GM19372 (cell line): ENCODE measurements at regions not wholly inside any gene's neighbourhood (a gene's known extent, or its start where the extent isn't known, plus 50 kb on each side); places are given as distances from the start of the nearest gene placed in this dataset.

Experiments
- ATAC-seq: cut with Tn5 transposase; IDR thresholded peaks from one replicate; pipeline ENCODE4 v1.9.1; 2021; ENCODE audit warnings: mild to moderate bottlenecking, low read depth, moderate library complexity; ENCODE audit not compliant: unreplicated experiment

GRCh38 chr12:115412831-115413230 is 728.9 kb upstream of the TBX3 start:
- no peak for ATAC-seq

- ATAC-seq = no peak
These were observed 727.1 kb upstream of the TBX3 start for GRCh38 chr12:115411121-115411520.

GRCh38 chr12:115408642-115409041 is 724.7 kb upstream of the TBX3 start:
- no peak for ATAC-seq

GRCh38 chr12:115407723-115408122 is 723.7 kb upstream of the TBX3 start:
- ATAC-seq = no peak

GRCh38 chr12:115407036-115407435 is 723.1 kb upstream of the TBX3 start:
- ATAC-seq = no peak

- ATAC-seq = no peak
These were observed 721.5 kb upstream of the TBX3 start for GRCh38 chr12:115405471-115405860.

GRCh38 chr12:115404761-115405470 is 720.9 kb upstream of the TBX3 start:
- ATAC-seq = no peak

GRCh38 chr12:115403689-115404088 is 719.7 kb upstream of the TBX3 start:
- ATAC-seq = no peak

- no peak for ATAC-seq
These were observed 719.3 kb upstream of the TBX3 start for GRCh38 chr12:115403253-115403652.

GRCh38 chr12:115402443-115403180 is 718.6 kb upstream of the TBX3 start:
- ATAC-seq = no peak

GRCh38 chr12:115401761-115402160 is 717.8 kb upstream of the TBX3 start:
- ATAC-seq = no peak

- ATAC-seq = no peak
These were observed 716.0 kb upstream of the TBX3 start for GRCh38 chr12:115400011-115400410.

- no peak for ATAC-seq
These were observed 714.4 kb upstream of the TBX3 start for GRCh38 chr12:115398311-115398781.

GRCh38 chr12:115396567-115396966 is 712.6 kb upstream of the TBX3 start:
- ATAC-seq = no peak

- no peak for ATAC-seq
These were observed 710.7 kb upstream of the TBX3 start for GRCh38 chr12:115394496-115395220.

GRCh38 chr12:115388139-115388538 is 704.2 kb upstream of the TBX3 start:
- ATAC-seq = no peak

- no peak for ATAC-seq
These were observed 703.5 kb upstream of the TBX3 start for GRCh38 chr12:115387467-115387901.

- ATAC-seq = no peak
These were observed 703.0 kb upstream of the TBX3 start for GRCh38 chr12:115386946-115387345.

GRCh38 chr12:115385141-115385540 is 701.2 kb upstream of the TBX3 start:
- no peak for ATAC-seq

- no peak for ATAC-seq
These were observed 700.4 kb upstream of the TBX3 start for GRCh38 chr12:115384391-115384790.

- ATAC-seq = no peak
These were observed 699.7 kb upstream of the TBX3 start for GRCh38 chr12:115383668-115384067.
